Activated CD8-positive, alpha-beta memory T cell treated with anti-CD3 and anti-CD28 coated beads for 4 hours (primary cell): ENCODE measurements at regions not wholly inside any gene's neighbourhood (a gene's known extent, or its start where the extent isn't known, plus 50 kb on each side); places are given as distances from the start of the nearest gene placed in this dataset.

Source experiments
- DNase-seq, 2 donors: peaks; one replicate each; pipeline ENCODE4 v3.0.0-alpha.2; 2020; ENCODE audit warnings: low read depth in 2 of 2

DNA sequence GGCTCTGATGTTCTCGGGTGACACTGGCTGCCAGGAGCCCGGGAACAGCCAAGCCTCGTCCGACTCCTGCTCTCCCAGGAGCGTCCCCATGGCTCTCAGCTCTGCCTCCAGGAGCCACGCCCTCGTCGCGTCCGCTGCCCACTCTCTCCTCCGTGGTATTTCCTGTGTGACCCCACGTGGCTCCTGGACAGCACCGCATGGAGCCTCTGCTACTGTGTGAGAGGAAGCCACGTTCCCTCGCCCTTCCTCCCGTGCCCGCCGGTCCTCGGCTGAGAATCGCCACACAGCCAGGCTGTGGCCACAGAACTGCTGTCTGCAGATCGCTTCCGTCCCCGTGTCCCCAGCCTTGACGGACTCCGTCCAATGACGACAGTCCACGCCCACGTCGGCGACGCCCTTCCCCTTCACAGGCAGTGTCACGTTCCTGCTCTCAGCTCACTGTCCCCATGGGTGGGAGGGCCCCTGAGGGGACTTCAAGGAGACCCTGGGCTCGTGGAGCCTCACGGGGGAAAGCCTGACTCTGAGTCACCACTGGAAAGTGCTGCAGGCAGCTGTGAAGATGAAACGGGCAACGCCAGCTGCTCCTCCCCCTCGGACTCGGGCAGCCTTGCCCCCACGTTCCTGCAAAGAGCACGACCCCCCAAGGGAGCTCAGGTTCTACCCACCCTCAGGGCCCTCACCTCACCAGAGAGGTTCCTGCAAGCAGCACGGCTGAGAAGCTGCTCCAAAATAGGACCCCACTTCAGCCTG, 458.5 kb downstream of the BRD1 start:
- DNase-seq = no peak

DNA sequence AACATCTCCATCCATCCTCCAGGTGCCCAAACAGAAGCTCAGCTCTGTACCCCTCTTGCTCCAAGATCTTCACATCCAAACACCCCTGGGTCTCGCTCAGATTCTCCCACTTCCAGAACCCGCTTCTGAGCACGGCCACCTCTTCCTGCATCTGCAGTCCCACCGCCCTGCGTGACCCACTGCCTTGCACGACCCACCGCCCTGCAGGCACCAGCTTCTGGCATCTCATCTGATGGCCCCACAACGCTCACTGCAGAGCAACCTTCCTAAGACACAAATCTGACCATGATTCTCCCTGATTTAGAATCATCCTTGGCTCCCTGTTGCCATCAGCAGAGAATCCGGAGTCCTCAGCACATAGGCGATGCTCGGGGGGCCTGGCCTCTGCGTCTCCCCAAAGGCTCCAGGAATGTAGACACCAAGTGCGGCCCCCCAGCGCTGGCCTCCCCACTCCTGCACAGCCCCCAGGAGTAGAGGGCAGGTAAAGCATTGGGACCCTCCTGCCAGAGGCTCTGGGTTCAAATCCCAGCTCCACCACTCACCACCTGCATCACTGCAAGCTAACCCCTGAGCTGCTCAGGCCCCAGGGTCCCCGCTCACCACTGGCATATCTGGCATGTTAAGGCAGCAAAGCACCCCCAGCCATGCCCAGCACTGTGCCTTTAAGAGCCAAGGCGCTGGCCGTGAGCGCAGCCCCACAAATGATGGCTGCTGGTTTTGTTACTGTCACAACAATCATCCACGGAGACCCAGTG, 459.3 kb downstream of the BRD1 start:
- no peak for DNase-seq

DNA sequence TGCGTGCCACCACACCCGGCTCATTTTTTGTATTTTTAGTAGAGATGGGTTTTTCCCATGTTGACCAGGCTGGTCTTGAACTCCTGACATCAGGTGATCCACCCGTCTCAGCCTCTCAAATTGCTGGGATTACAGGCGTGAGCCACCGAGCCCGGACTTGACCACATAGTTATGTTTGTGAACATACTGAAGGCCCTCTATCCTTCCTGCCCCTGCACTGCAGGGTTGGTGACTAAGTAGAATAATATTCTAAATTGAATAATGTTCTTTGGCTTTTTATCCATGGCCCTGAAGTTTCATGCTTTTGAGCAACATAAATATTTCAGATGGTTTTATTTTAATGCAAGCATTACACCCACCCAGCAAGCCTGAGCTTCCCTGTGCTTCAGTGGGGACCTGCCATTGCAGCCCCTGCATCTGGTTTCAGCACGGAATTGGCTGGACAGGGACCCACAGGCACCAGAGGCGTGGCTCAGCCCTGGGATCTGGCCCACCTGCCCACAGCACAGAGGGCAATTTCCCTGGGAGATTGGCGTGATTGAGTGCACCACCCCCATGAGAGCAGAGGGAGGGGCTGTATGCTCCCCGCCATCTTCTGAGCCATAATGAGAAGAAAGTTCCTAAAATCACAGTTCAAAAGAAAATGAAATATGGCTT, 460.5 kb downstream of the BRD1 start:
- DNase-seq = no peak

- DNase-seq = no peak
Measured at GRCh38 chr22:49366437-49366836, 461.2 kb downstream of the BRD1 start.

- no peak for DNase-seq
Measured at GRCh38 chr22:49365910-49366309, 461.8 kb downstream of the BRD1 start.

- no peak for DNase-seq
Measured at GRCh38 chr22:49365191-49365837, 462.4 kb downstream of the BRD1 start.

- DNase-seq = no peak
Measured at GRCh38 chr22:49364398-49364797, 463.3 kb downstream of the BRD1 start.

DNA sequence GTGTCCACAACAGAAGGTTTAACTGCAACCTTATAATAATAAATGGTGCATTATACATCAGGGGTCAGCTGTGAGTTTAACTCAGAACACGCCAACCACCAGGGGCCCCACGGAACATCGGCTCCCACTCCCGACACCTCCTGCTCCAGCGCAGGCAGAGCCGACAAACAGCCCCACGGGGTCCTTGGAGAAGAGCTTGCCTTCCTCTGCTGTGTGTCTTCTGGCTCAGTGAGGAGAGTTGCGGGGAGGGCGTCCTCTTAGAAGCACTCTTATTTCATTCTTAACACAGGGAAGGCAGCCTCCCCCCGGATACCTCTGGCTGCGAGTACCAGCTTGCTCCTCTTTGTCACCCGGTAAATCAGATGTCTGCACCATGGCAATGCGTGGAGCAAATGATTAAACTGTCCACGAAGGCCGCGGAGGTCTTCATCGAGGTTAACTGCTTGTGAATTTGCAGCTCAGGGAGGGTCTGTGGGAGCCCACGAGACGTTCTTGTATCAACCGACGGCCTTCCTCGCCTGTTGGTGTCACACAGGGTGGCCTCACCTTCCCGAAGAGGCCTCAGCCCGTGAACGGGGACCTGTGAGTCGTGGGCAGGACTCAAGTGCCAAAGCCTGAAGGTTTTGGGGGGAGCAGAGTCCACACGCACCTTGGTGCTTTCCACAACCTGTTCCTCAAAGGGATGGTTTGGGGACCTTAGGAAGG, 464.0 kb downstream of the BRD1 start:
- DNase-seq = no peak

GRCh38 chr22:49362211-49362839, 465.3 kb downstream of the BRD1 start:
- DNase-seq = no peak

DNA sequence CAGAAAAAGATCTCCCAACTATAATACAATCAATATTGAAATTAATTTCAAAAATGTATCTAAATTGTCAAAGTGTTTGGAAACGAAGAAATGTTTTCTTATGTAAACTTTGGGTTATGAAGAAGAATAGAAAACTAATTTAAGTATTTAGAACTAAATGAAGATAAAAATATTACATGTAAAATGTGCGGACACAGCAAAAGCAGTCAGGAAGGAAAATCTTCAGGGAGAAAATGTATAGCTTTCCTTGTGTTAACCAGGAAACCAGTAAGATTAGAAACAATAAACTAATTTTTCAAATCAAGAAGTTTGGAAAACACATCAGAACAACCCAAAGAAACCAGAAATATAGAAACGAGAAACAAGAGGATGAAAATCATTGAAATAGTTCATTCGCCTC, 466.5 kb downstream of the BRD1 start:
- DNase-seq = no peak

DNA sequence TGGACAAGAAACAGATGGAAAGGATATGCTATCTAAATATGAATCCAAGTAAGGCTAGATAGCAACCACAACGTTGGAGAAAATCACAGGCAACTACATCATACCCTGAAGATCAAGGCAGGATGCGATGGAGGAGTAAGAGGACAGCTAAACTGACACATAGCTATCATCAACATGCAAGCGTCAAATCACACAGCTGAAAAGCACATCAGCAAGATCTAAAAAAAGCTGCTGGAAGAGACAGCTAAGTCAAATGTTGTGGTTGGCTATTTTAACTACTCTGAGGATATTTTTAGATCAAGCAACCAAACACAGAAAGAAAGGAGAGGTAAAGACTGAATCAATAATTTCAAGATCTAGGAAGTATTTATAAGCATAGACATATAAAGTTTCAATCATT, 466.9 kb downstream of the BRD1 start:
- no peak for DNase-seq

DNA sequence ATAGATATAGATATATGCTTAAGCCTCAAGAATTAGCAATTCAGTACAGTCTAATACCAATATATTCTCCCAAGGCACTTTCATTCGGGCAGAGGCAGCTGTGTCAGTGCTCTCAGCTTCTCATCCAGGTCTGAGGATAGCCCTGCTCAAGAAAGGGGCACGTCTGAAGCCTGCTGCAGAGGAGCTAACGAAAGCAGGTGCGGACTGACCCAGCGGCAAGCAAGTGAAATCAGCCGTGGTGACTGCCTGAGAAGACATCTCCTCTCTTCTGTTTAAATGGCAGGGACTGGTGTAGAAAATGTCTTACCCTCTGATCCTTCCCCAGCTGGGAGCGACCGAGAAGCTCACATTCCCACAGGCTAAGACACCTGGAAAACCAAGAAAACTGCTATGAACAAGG, 468.6 kb downstream of the BRD1 start:
- DNase-seq = no peak

GRCh38 chr22:49357661-49358440, 469.8 kb downstream of the BRD1 start:
- DNase-seq = no peak

DNA sequence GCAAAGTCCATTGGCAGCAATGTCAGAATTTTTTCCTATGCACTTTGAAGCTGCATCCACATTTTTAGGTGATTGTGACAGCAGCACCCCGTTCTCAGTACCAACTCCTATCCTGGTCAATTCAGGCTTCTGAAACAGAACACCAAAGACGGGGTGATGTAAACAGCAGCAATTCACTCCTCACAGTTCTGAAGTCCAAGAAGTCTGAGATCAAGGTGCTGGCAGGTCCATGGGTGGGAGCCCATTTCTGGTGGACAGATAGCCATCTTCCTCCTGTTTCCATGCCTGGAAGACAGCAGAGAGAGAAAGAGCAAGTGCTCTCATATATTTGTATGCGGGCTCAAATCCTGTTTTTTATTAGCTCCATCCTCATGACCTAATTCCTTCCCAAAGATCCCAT, 471.2 kb downstream of the BRD1 start:
- no peak for DNase-seq

DNA sequence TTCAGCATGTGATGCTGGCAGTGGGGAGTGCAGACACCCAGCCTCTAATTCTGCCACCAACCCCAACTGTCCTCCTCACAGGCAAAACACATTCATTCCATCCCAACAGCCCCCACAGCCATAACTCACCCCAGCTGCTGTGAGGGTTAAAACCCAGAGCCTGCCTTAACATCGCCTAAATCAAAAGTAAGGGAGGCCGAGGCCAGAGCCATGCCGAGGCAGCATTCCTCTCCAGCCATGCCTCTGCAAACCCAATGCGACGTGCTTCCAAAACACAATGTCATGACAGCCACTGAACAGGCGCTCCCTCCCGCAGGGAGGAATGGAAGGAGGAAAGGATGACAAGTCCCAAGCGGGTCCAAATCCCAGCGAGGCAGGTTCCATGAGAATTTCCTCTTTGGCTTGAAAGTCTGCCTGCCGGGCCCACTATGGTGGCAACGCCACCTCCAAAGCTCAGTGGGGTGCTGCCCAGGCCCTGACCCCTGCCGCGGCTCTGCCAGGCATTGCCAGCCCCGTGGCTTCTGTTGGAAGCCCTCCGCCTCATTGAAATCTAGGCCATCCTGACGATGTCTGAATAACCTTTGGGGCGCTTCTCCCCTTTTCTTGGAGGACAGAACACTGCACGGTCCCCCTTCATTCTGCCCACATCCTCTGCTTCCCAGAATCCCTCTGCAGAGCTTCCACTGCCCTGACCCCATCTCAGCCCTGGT, 472.3 kb downstream of the BRD1 start:
- DNase-seq = no peak

DNA sequence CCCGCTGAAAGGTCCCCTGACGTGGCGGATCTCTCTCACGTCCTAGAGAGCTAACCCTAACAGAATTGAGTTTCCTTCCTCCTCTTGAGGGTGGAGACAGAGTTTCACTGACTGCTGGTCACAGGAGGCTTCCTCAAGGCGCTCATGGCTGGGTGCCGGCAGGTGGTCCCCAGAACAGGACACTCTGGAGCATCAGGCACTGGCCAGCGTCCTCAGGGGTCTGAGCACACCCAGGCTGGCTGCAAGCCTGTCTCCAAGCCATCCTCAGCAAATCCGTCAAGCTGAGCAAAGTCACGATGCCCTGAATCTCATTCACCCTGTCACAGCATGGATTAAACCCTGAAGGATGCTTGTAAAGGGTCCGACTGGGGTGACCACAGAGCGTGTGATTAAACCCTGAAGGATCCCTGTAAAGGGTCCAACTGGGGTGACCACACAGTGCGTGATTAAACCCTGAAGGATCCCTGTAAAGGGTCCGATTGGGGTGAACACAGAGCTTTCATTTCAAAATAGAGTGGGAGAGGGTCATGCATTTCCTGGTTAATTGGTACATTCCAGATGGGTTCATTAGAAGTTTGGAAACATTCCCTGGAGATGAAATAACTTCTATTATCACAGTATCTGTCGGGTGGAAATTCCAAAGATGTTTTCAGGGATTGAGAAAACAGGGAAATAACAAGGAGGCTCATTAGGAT, 473.0 kb downstream of the BRD1 start:
- no peak for DNase-seq

DNA sequence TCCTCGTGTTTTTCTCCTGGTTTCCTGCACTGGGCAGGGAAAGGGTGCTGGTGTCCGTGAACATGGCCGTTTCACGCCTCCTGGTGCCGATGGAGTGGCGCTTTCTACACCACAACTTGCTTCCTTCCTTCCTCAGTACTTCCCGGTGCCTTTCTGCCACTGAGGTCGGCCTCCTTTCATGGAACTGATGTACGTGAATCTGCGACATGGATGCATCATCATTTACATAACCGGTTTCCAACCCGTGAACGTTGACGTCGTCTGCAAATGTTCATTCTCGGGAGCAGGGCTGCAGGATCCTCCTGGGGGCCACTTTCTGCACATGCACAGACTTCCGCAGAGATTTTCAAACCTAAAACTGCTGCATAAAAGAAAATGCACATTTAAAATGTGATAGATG, 474.4 kb downstream of the BRD1 start:
- no peak for DNase-seq

DNA sequence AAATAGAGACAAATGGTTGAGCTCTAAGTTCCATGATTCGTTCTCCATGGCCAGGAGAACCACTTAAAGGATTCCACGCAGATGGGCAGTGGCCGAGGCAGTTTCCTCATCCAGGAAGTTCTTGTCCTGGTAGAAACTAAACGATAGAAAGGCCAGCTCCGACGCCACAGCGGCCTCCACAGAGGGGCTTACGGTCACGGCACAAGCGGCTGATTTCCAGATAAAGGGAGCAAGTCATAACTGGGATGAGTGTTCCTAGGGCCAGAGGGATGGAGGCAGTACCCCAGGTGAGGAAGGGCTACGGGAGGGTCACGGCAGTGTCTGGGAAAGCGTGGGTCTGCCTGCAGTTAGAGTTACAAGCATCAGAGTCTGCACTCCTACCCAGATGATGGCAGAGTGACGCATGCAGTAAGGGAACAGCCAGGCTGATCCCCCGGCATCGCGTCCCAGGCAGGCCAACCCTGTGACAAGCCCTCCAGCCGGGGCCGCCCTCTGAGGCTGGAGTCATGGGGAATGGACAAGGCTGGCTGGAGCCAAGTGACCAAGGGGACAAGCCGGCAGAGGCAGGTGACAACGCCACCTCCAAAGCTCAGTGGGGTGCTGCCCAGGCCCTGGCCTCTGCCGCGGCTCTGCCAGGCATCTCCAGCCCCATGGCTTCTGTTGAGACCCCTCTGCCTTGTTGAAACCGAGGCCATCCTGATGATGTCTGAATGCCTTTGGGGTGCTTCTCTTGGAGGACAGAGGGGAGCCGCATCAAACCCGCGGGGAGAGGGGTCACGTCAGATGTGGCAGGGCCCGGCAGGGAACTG, 475.1 kb downstream of the BRD1 start:
- DNase-seq = no peak
